ELF-1 (cell line): ENCODE measurements at regions not wholly inside any gene's neighbourhood (a gene's known extent, or its start where the extent isn't known, plus 50 kb on each side); places are given as distances from the start of the nearest gene placed in this dataset.

Source experiments
- DNase-seq: peaks from one replicate; pipeline ENCODE4 v3.0.0-alpha.2; 2016; ENCODE audit warnings: low read depth, low spot score

GRCh38 chr1:221886311-221886710, 144.4 kb upstream of the DUSP10 start:
- DNase-seq: no peak

- DNase-seq: no peak
These were observed 142.9 kb upstream of the DUSP10 start for GRCh38 chr1:221884821-221885220.

GRCh38 chr1:221881805-221882581, 140.1 kb upstream of the DUSP10 start:
- no peak for DNase-seq

GRCh38 chr1:221880182-221880581, 138.3 kb upstream of the DUSP10 start:
- no peak for DNase-seq

- no peak for DNase-seq
These were observed 136.2 kb upstream of the DUSP10 start for GRCh38 chr1:221878134-221878533.

GRCh38 chr1:221877311-221877710, 135.4 kb upstream of the DUSP10 start:
- DNase-seq: no peak

GRCh38 chr1:221875004-221875330, 133.1 kb upstream of the DUSP10 start:
- no peak for DNase-seq

GRCh38 chr1:221874285-221875003, 132.6 kb upstream of the DUSP10 start:
- DNase-seq: peak; percentile 13

GRCh38 chr1:221873673-221874072, 131.8 kb upstream of the DUSP10 start:
- DNase-seq: no peak

- no peak for DNase-seq
These were observed 129.2 kb upstream of the DUSP10 start for GRCh38 chr1:221871056-221871455.

- no peak for DNase-seq
These were observed 127.9 kb upstream of the DUSP10 start for GRCh38 chr1:221869779-221870178.

GRCh38 chr1:221868593-221869303, 126.9 kb upstream of the DUSP10 start:
- DNase-seq: no peak

GRCh38 chr1:221867003-221867402, 125.1 kb upstream of the DUSP10 start:
- DNase-seq: no peak

- peak; percentile 23 for DNase-seq
These were observed 123.9 kb upstream of the DUSP10 start for GRCh38 chr1:221865808-221866207.

- DNase-seq: no peak
These were observed 121.7 kb upstream of the DUSP10 start for GRCh38 chr1:221863635-221864034.

- no peak for DNase-seq
These were observed 121.1 kb upstream of the DUSP10 start for GRCh38 chr1:221862971-221863370.

- DNase-seq: no peak
These were observed 117.1 kb upstream of the DUSP10 start for GRCh38 chr1:221858818-221859611.

GRCh38 chr1:221857094-221857444, 115.2 kb upstream of the DUSP10 start:
- DNase-seq: peak; percentile 36

- DNase-seq: no peak
These were observed 114.6 kb upstream of the DUSP10 start for GRCh38 chr1:221856228-221857093.

- DNase-seq: no peak
These were observed 113.3 kb upstream of the DUSP10 start for GRCh38 chr1:221855156-221855555.

- DNase-seq: no peak
These were observed 109.4 kb upstream of the DUSP10 start for GRCh38 chr1:221851336-221851735.
